ENCODE measurements at regions not wholly inside any gene's neighbourhood (a gene's known extent, or its start where the extent isn't known, plus 50 kb on each side); places are given as distances from the start of the nearest gene placed in this dataset.

DNA sequence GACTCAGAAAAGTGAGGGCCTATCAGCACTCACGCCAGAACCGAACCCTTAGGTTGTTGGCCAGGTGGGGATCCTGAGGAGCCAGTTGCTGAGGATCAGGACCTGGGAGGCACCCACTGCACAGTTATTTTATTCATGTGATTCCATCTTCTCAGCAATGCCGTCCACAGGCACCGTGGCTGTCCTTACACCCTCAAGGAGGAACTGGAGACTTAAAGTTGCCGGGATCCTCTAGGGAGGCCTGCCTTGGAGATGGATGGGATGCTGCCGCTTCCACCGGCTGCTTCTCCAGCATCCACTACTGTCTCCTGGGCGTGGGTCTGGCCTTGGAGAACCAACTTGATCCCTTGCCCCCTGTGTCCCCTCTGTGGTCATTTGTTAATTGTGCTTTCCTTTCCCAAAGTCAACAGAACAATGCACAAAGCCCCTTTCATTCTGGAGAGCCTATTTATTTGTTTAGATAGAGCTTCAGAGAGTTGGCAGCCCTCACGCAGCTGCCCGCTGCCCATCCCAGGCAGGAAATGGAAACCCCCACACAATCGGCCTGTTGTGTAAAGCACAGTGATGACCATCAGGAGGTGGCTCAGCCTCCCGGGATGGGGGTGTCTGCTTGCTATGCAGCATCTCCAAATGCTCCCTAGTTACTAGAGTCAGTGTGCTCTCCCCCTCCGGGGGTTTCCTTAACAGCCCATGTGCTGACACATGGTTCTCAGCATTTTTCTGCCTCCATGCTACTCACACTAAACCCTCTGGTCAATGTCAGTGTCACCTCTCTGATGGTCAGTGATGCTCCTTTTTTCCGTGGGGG, 52.9 kb upstream of the IGFBP3 start:
- no peak for DNase-seq

DNA sequence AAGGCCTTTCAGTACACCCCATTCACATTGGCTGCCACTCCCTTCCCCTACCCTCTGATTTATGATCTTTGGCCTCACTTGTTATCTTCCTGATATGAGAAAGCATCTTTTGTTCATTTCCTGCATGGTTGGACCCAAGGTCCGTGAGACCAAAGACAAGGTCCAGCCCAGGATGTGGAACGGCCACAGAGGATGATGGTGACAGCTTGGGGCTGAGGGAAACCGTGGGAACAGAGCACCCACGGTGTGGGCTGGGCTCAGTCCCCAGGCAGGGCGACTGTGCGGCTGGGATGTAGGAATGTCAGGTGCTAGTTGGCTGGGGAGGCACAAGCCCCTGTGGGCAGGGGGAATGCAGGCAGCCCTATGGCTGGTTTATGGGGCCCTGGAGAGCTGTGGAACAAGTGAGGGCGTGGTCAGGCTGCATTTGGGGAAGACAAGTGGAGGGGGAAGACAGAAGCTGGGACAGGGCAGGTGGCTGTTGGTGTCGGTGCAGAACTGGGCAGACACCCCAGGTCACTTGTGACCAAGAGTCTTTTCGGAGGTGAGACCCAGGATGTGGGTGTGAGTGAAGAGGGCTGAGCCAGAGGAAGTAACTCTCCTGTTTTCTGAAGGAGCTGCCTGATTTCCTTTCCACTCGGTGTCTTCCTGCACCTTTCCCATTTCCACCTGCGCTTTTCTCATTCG, 51.7 kb upstream of the IGFBP3 start:
- DNase-seq, result no peak

DNA sequence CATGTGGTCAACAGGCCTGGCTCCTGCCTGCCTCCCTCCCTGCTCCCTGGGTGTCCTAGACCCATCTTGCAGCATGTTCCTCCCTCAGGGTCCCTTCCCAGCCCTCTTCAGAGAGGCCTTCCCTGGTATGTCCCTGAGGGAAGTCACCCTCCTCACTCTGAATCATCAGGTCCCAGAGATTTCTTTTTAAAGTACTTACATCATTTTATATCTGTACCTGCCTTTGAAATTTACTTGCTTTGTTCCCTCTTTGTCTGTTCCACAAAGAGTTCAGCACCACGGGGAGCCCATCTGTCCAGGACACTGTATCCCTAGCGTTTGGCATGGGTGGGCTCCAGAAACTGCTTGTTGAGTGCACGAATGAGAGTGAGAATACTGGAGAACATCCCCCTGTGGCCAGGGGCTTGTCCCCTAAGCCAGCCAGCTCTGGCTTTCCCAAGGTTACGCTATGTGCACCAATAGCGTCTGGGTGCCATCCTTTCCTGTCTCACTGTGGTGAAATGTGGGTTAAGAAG, 50.6 kb upstream of the IGFBP3 start:
- DNase-seq, result no peak

DNA sequence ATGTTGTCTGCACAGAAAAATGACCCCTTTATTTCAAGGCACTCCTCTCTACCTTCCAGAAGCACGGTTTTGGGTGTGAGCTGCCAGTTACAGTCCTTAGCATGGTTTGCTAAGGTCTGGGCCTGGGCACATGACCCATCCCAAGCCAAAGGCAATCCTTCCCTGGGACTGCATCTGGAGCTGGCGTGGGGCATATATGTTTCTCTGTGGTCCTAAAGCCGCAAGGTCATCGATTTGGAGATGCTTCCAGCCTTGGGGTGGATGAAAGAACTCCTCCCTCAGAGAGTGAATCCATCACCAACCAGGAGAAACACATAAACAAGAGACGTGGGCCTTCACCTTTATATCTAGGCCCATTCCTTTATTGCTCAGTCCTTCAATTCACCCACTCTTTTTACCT, 50.1 kb upstream of the IGFBP3 start:
- DNase-seq, result no peak
